ENCODE measurements at regions not wholly inside any gene's neighbourhood (a gene's known extent, or its start where the extent isn't known, plus 50 kb on each side); places are given as distances from the start of the nearest gene placed in this dataset.
"Not testable (repeated sequence)": the region's sequence is repeated elsewhere in the genome, so short reads cannot be mapped to it uniquely, and the experiment has no call there.

DNA sequence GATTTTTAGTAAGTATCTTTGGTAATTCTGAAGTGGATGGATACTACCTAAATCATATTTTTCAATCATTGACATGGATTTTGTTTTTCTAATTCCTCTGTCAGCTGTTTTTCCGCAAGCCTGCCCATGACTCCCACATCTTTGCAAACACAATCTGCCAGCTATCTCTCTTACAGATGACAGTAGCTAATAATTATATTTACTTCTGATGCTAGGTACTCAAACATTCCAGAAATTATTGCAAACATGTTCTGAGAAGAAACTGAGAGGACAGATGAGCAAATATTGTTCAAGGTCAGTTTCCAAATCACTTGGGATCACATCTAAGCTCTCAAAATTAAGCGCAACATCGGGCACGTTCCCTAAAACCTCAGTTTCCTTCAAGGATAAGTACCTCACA, 270.0 kb upstream of the CDH19 start:
- no peak for DNase-seq (ENCODE audit: low read depth, low spot score)

DNA sequence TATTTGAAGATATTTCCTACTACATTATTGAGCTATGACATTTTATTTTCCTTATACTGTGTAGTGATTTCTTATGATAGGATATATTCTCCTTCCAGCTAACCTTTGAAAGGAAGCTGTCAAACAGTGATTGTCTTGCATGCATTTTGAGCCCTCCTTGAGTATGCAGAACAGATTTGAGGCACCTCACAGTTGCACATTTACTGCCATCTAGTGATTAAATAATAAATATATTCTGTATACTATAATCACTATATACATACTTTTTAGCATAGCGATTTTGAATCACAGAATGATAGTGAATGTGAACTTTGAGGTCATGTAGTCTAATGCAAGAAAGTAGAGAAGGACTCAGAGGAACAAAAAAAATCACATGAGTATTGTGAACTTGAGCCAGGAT, 268.4 kb upstream of the CDH19 start:
- no peak for DNase-seq (ENCODE audit: low read depth, low spot score)

DNA sequence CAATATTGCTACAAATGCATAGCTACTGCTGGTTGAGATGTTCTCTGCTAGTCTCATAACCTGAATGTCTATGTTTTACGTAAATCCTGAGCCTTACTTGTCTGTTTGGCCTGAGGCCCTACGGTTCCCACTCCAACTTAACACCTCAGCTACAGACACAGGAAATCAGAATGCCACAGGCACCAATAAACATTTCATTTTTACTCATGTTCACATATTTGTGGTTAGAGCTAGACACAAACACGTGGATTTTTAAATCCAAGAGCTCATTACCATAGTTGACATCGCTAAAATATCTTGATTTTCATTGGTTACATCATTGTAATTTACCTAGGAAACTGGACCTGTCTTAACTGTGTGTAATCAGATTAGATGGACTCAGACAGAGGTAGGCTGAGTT, 263.8 kb upstream of the CDH19 start:
- DNase-seq (ENCODE audit: low read depth, low spot score): no peak

DNA sequence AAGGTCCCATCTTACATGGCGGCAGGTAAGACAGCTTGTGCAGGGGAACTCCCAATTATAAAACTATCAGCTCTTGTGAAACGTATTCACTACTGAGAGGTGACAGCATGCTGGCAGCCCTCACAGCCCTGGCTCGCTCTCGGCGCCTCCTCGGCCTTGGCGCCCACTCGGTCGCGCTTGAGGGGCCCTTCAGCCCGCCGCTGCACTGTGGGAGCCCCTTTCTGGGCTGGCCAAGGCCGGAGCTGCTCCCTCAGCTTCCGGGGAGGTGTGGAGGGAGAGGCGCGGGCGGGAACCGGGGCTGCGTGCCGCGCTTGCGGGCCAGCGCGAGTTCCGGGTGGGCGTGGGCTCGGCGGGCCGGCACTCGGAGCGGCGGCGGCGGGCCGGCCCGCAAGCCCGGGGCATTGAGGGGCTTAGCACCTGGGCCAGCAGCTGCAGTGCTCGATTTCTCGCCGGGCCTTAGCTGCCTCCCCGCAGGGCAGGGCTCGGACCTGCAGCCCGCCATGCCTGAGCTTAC, 262.6 kb upstream of the CDH19 start:
- DNase-seq (ENCODE audit: low read depth, low spot score): not testable (repeated sequence)

DNA sequence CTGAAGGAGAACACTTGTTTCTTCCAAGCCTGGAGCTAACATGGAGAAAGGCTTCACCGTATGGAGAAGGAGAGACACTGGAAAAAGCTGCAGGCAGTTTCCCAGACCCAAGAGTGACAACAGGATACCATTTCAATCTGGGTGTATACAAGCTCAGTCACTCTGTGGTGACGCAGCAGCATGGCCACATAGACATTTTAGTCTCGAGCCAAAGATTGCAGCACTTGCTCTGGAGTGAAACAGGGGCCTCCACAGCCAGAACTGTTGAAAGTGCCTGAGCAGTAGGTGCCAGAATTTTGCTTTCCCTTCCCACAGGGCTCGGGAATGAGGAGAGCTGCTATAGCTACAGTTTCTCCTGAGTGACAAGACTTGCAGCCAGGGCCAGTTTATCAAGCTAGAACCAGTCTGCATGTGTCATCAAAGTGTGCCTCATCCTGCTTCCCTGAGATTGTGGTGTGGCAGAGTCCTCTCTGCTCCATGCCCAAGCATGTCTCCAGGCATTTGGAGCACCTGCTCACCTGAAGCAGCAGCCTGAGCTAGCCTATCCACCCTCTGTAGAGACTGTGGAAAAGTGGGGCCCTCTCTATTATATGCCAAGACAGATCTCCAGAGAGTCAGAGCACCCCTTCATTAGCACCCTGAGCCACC, 234.6 kb upstream of the CDH19 start:
- no peak for DNase-seq (ENCODE audit: low read depth, low spot score)

DNA sequence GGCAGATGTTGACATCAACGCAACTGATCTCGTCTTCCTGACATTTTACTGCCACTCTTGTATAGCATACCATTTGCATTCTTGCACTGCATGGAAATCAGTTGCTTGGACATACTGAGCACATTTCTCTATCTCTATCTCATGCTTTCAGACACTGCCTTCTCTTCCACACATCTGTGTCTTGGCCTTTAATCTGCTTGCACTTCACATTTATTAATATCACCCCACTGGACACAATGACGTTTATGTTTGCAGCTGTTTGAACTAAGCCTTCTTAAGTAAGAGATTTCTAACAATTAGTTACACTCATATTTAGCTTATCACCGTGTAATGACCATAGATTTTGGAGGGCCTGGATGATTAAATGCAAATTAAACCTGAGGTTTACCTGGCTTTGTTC, 229.8 kb upstream of the CDH19 start:
- no peak for DNase-seq (ENCODE audit: low read depth, low spot score)

DNA sequence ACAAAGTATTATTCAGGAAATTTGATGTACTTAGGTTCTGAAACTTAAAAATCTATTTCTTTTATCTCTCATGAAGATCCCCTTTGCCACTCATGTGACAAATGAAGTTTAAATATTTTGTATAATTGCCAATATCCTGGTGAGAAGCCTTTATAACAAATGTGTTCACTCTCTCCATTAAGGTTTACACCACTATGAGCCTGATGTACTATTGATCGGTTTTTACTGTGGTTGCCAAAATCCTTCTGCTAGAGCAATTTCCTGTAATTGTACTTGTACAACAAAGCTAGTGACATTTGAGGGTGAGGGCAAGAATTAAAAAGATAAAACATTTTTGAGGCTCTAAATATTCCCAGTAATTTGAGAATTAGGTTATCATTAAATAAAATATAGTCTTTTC, 222.3 kb upstream of the CDH19 start:
- no peak for DNase-seq (ENCODE audit: low read depth, low spot score)

DNA sequence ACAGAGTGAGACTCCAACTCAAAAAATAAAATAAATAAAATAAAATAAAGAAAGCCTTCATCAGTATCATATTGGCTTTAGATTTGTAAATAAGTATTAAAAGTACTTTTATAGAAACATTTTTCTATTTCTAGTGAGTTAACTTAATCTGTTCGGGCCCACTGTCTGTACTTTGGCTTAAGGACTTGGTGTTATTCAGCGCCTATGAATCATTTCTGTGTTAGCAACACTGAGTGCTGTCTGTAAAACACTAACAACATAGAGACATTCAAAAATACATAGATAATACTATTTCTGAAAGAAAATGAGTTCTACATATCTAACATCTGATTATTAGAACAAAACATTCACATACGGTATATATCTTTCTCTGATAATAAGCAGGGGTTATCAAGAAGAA, 221.5 kb upstream of the CDH19 start:
- no peak for DNase-seq (ENCODE audit: low read depth, low spot score)

DNA sequence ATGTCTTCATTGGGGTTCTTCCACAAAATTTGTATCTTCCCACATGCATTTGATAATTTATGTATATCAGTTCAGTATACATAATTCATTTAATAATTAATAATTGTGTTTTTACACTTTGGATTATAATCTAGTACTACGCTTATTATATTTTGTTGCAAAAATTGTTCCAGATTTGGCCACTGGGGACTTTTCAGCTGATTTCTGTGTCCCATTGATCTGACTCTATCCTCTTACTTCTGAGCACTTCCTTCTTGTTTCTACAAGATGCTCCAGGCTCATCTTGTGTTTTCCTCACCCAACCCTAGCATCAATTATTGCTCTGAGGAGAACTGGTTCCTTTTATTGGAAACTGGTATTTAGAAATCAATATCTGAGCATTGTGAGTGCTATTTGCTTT, 215.3 kb upstream of the CDH19 start:
- no peak for DNase-seq (ENCODE audit: low read depth, low spot score)

DNA sequence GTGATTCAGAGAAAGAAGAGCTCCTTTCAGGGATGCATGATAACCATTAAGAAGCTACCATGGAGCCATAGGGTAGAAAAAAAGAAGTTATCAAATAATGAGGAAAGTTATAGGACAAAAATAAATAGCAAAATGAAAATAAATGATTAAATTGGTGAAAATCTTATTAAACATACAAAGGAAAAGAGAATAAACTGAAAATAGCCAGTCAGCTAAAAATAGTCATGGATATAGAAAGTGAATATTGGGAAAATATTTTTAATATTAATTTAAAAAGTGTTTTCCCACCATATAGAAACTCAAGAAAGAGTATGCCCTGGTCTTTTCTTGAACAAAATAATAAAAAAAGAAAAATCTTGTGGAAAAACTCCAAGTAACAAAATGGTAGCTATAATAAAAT, 209.2 kb upstream of the CDH19 start:
- DNase-seq (ENCODE audit: low read depth, low spot score): no peak

DNA sequence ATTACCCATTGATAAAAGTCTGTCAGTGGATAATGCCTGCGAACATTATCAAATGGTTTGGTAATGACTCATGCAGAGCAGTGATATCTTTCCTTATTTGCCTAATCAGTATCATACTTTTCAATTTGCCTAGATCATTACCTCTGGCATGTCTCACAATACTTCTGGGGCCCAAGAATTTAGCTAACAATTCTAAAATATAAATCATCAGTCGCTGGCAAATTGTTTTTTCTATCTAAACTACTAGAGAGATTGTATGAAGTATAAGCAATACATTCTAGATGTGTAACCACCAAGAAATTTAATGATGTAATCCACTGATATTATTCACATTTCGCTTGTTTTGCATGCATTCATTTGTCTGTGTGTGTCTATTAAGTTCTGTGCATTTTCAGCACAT, 191.2 kb upstream of the CDH19 start:
- DNase-seq (ENCODE audit: low read depth, low spot score): no peak

DNA sequence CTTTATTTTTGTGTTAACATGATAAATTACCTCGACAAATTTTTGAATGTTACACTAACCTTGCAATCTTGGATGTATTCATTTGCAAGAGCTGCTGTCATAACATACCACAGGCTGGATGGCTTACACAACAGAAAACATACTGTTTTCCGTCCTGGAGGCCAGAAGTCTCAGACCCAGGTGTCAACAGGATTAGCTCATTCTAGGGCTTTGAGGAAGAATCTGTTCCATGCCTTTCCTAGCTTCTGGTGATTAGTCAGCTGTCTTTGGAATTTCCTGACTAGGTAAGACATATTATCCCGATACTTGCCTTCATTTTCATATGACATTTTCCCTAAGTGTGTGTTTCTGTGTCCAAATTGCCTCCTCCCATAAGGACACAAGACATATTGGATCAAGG, 188.6 kb upstream of the CDH19 start:
- no peak for DNase-seq (ENCODE audit: low read depth, low spot score)

DNA sequence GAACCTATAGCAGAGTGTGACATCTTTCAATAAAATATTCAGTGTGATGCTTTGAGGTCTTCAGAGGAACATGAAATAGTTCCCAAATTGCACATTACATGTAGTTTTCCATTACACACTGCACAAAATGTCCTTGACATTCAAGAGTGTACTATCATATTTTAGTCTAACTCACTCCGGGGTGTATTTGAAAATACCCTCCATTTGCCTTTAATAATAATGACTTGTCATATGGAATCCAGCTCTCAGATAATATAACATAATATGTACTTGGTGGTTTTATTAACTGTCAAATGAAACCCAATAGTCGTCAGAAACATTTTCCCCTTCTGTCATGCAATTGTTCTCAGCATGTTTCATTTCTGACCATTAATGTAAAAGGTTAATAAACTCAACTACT, 176.7 kb upstream of the CDH19 start:
- no peak for DNase-seq (ENCODE audit: low read depth, low spot score)

DNA sequence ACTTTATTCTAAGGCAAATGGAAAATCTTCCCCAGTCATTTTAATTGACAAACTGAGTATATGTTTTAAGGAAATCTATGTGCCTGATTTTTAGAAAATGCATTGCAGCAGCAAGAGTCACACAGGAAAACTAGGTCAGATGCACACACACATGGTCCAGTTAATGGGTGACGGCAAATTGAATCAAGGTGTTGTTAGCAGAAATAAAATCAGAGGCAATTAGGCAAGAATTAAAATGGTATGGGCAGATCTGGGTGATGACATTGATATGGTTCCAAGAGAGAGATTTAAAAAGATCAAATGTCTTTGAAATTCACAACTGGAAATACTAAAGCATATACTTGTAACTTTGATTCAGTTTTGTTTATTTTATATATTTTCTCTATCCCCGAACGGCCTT, 174.2 kb upstream of the CDH19 start:
- no peak for DNase-seq (ENCODE audit: low read depth, low spot score)

DNA sequence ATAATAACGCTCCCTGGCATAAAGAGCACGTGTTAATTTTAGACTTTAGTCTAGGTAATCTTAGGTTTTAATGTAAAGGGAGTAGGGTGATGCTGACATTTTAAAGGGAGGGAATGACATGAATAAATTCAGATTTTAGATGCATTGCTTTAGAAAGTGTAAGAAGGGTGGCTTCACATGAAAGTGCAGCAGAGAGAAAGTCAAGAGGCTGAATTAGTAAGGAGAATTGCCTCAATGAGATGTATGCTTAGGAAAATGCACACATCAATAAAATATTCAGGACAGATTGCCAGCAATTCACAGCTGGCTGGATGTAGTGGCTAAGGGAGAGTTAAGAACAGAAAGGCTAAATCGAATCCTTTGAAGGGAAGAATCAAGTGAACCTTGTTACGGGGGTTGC, 165.5 kb upstream of the CDH19 start:
- DNase-seq (ENCODE audit: low read depth, low spot score): no peak

DNA sequence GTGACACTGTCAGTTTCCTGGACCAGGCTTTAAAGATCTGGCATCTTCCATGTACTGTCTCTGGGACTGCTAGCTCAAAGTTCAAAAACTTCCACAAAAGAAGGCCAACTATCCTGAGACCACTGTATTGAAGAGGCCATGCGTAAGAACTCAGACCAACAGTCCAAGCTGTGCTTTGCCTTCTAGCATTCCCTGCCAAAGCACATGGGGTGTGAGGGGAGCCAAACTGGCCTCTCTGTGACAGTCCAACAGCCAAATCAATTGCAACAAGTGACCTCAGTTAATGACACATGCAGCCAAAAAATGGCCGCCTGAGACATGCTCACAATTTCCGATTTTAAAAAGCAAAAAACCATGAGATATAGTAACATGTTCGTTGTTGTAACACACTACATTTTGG, 160.3 kb upstream of the CDH19 start:
- no peak for DNase-seq (ENCODE audit: low read depth, low spot score)

DNA sequence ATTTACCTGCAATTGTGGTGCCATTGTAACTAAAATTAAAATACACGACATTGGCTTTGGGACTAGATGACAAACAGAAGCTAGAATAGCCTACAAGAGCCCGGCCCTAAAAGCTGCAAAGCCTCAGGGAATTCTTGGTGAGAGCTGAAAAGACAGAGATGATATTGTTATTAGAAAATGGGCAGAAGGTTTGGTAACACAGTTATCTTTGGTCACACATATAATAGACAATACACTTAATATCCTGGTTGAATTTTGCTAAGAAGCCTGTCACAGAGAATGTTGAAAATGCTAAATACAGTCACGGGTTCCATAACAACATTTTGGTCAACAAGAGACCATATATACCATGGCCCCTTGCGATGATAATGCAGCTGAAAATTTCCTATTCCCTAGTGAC, 157.3 kb upstream of the CDH19 start:
- DNase-seq (ENCODE audit: low read depth, low spot score): no peak

DNA sequence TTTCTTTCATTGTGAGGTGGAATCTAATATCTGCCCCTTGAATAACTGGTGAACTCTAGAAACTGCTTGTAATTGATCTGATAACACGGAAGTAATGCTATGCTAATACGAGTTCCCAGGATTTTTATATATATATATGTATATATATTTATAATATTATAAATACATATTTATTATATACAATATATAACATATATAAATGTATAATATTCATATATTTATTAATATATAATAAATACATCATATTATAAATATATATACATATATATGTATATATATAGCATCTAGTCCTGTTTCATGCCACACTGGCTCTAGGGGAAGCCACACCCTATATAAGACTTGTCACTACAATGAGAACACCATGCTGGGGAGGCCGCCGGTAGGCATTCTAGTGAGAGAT, 156.7 kb upstream of the CDH19 start:
- no peak for DNase-seq (ENCODE audit: low read depth, low spot score)

DNA sequence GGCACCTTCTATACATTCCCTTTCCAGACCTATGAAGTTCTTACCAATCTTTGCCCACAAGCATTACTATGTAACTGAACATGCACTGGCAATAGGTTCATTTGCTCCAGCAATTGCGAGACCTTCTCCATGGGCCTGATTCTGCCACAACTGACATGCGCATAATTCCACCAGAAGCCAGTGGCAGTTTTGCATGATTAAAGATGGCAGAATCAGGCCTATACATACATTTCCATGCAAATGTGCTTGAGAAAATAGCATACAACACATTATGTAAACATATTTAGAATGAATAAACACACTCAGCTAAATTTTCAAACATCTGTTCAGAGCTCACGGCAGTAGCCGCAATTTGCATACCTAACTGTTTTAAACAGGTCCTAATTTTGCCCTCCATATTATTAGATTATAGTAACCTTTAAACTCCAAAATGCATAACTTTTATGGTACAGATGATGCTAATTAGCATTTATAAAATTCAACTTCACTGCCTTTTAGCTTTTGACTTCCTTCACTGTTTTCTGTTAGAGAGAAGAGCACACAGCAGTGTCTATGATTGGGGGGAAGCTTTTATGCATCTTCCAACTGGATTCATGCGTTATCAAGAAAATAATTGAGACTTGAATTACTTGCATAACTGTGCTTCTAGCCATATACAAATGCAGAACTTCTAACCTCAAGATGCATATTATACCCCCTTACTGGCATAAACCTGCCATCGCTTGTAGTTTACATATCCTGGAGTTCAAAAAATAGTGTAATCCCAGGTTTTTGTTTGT, 155.3 kb upstream of the CDH19 start:
- DNase-seq (ENCODE audit: low read depth, low spot score): no peak

DNA sequence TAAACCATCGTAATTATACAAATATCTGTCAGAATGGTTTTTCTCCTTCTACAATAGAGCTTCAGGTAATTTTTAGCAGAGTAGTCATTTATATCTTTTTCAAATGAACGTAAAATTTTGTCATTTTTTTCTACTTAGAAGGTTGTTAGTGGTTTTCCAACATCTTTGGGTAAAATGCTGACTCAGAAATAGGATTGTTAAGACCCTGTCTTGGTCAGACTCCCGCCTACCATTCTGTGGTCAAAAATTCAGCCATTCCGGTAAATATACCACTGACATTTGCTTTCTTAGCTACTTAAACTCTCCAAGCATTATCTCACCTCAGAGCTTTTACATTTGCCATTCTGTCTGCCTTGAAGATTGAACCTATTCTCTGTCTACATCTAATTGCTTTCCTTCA, 154.1 kb upstream of the CDH19 start:
- no peak for DNase-seq (ENCODE audit: low read depth, low spot score)

DNA sequence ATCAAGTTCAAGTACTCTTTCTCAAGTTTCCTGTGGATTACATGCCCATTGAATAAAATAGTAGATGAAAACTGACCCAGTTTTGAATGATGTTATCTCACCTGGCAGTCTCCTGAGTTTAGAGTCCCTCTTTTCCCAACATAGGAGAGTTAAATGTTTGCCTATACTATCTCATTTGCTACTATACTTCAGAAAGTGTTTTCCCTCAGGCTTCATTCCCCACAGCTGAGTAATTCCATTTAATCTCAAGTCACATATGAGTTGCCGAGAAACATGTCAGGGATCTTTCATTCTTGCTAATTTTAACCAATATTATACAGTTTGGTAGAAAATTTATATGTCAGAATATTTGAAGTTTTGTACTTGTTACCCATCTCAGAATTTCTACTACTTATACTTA, 150.4 kb upstream of the CDH19 start:
- DNase-seq (ENCODE audit: low read depth, low spot score): no peak

DNA sequence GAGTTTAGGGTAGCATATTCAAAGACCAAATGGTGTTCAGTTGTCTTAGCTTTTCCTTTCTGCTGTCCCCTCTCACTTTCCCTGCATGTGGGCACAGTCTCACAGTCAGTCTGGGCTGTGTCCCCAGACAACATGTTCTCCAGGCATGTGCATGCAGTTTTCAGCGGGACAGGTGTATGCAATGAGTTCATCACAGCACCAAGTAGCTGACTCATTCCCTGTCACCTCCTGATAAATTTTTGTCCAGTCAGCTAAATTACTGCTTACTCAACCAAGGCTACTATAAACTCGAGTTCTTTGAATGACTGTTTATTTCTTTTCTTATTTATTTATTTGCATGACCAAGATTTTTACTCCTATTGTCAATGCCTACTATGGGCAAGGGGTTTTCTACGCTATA, 148.8 kb upstream of the CDH19 start:
- DNase-seq (ENCODE audit: low read depth, low spot score): no peak

DNA sequence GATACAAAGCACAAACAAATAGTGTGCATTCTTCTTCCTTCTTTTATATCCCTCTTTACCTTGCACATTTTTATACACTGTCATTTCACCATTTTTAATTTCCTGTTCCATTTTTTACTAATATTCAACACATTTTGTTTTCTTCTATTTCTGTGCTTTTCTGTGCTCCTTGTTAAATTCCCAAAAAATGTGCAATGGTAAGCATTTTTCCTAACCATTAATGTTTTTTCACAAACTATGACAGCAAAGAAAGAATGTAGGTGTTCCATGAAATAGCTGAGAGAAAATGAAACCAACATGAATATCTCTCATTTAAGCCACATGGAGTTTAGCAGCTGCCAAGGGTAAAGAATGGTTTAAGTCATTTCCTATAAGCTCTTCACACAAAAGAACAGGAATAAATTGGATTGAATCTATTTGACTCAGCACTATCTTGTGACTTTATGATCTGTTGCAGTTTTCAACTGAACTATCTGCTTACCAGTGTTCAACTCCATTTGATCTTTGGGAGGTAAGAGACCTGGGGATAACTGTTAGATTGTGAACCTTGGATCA, 145.7 kb upstream of the CDH19 start:
- DNase-seq (ENCODE audit: low read depth, low spot score): no peak

All from activated naive CD8-positive, alpha-beta T cell treated with anti-CD3 and anti-CD28 coated beads, Interleukin-2, amount 50 U/mL, for 16 hours (primary cell).